ENCODE measurements at regions not wholly inside any gene's neighbourhood (a gene's known extent, or its start where the extent isn't known, plus 50 kb on each side); places are given as distances from the start of the nearest gene placed in this dataset.

DNA sequence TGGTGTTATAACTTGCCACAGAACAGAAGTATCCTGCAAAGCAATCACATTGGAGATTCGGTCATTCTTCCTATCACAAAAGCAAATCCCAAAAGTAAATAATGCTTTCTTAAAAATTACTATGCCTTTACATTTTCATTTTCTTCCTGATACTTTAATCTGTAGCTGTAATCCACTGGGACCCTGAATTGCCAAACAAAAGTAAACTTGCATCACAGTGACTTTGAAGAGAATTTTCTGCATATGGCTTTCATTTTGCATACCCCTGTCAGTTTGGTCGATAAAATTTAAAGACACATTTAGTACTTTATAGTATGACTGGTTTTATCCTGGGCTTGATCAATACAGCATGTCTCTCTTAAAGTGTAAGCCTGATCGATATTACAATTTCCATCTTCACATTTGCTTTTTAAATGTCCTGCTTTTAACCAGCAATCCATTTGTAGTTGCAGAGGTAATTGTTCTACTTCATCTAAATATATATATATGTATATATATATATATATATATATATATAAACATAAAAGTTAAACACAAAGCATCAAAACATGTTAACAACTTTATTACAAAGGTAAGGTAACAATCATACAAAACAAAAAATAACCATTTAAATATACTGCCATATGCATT is 53.7 kb upstream of the PLEKHA5 start:
- Histone ChIP-seq H3K79me1 (ENCODE audit: low read depth in 1 of 2, low read length in 2 of 2) (no peaks in the 10 kb centered on the region), H4K5ac (ENCODE audit: low read depth, low read length) (no peak overlapping the region), H2AK9ac (replicated peaks; ENCODE audit: low read depth, low read length, poor library complexity) (no peak overlapping the region), H3K23ac (ENCODE audit: low read depth, low read length) (no peak overlapping the region), H4K20me1 (ENCODE audit: insufficient read depth, low read length) (no peaks in the 10 kb centered on the region), H4K91ac (ENCODE audit: insufficient read depth, low read depth, low read length) (no peak overlapping the region), H3K4me1 (ENCODE audit: control insufficient read depth, insufficient read depth, low read length) (no peaks in the 10 kb centered on the region), H3K4me2 (ENCODE audit: low read depth, low read length) (no peak overlapping the region), H3K56ac (ENCODE audit: extremely low read depth, insufficient read depth, low read length) (no peak overlapping the region), H2BK5ac (ENCODE audit: low read depth, low read length, poor library complexity, severe bottlenecking) (no peak overlapping the region), H2BK120ac (ENCODE audit: low read depth, low read length) (no peak overlapping the region), H3K36me3 (ENCODE audit: control insufficient read depth, insufficient read depth, low read length) (no peaks in the 10 kb centered on the region), H3K14ac (replicated peaks; ENCODE audit: low read depth, low read length) (no peak overlapping the region), H3K4me3 (ENCODE audit: insufficient read depth, low read depth, low read length) (no peak overlapping the region), H2BK20ac (ENCODE audit: low read depth, low read length) (no peak overlapping the region), H2BK15ac (ENCODE audit: low read depth, low read length) (no peak overlapping the region), H3K27me3 (ENCODE audit: control insufficient read depth, insufficient read depth, low read length) (no peaks in the 10 kb centered on the region), H3K9me1 (ENCODE audit: insufficient read depth, low read length) (no peaks in the 10 kb centered on the region), H3K27ac (ENCODE audit: insufficient read depth, low read length) (no peak overlapping the region), H4K8ac (ENCODE audit: low read depth in 2 of 2, low read length in 2 of 2) (no peak overlapping the region), H2AFZ (replicated peaks; ENCODE audit: low read length, poor library complexity) (no peak overlapping the region), H3K4ac (ENCODE audit: low read depth, low read length) (no peak overlapping the region), H3K9ac (ENCODE audit: low read depth, low read length) (no peak overlapping the region), H2AK5ac (ENCODE audit: low read depth, low read length) (no peak overlapping the region), H3K9me3 (ENCODE audit: control insufficient read depth, insufficient read depth, low read length) (peaks cover 2% of the 10 kb centered on the region; the same call in 1 of the 2 replicates), H3K18ac (ENCODE audit: low read depth, low read length) (no peak overlapping the region)
- ATAC-seq (ENCODE audit: low read depth), result no peak
- ChIA-PET POLR2A (ENCODE audit: unreplicated experiment) (no interaction called here), CTCF (no interaction called here)
- intact Hi-C loops (cut with micrococcal nuclease) (no loop called here), in situ Hi-C loops (cut with MboI; ENCODE audit: low sequenced_read_pairs) (no loop called here), dilution Hi-C loops (cut with HindIII; ENCODE audit: low sequenced_read_pairs, unreplicated experiment) (no loop called here)
- WGBS, 2 experiments (ENCODE audit: extremely low coverage in 2 of 2, insufficient read length in 1 of 2), result no CpG with 5 or more reads among the region's 3 CpGs
- BruUV-seq (replicated peaks), result no TSS peak
- no peak for TF ChIP-seq CEBPB (IDR thresholded peaks at IDR 0.05; ENCODE audit: low read depth, low read length)
- no peak for TF ChIP-seq MXI1 (IDR thresholded peaks at IDR 0.05; ENCODE audit: borderline replicate concordance, low read depth, low read length)
- no peak for TF ChIP-seq FOS (IDR thresholded peaks at IDR 0.05; ENCODE audit: low read depth, low read length)
- no peak for TF ChIP-seq BHLHE40 (IDR thresholded peaks at IDR 0.05; ENCODE audit: low read depth, low read length)
- no peak for TF ChIP-seq RFX5 (IDR thresholded peaks at IDR 0.05; ENCODE audit: low read depth, low read length)
- no peak for TF ChIP-seq RCOR1 (IDR thresholded peaks at IDR 0.05; ENCODE audit: insufficient replicate concordance, low read length)
- TF ChIP-seq RAD21 (IDR thresholded peaks at IDR 0.05; ENCODE audit: low read length), result no peak
- TF ChIP-seq, protein P1, sequence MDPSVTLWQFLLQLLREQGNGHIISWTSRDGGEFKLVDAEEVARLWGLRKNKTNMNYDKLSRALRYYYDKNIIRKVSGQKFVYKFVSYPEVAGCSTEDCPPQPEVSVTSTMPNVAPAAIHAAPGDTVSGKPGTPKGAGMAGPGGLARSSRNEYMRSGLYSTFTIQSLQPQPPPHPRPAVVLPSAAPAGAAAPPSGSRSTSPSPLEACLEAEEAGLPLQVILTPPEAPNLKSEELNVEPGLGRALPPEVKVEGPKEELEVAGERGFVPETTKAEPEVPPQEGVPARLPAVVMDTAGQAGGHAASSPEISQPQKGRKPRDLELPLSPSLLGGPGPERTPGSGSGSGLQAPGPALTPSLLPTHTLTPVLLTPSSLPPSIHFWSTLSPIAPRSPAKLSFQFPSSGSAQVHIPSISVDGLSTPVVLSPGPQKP (IDR thresholded peaks at IDR 0.05; ENCODE audit: borderline replicate concordance, low read depth, low read length), result no peak
- no peak for TF ChIP-seq POLR2A (IDR thresholded peaks at IDR 0.05; ENCODE audit: low read depth, low read length)
- TF ChIP-seq, protein P2, sequence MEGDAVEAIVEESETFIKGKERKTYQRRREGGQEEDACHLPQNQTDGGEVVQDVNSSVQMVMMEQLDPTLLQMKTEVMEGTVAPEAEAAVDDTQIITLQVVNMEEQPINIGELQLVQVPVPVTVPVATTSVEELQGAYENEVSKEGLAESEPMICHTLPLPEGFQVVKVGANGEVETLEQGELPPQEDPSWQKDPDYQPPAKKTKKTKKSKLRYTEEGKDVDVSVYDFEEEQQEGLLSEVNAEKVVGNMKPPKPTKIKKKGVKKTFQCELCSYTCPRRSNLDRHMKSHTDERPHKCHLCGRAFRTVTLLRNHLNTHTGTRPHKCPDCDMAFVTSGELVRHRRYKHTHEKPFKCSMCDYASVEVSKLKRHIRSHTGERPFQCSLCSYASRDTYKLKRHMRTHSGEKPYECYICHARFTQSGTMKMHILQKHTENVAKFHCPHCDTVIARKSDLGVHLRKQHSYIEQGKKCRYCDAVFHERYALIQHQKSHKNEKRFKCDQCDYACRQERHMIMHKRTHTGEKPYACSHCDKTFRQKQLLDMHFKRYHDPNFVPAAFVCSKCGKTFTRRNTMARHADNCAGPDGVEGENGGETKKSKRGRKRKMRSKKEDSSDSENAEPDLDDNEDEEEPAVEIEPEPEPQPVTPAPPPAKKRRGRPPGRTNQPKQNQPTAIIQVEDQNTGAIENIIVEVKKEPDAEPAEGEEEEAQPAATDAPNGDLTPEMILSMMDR (conservative IDR thresholded peaks at IDR 0.05; ENCODE audit: low read depth, low read length), result no peak
- no peak for TF ChIP-seq NFE2L2 (IDR thresholded peaks at IDR 0.05; ENCODE audit: low read depth, low read length)
- no peak for TF ChIP-seq MAFK (IDR thresholded peaks at IDR 0.05; ENCODE audit: low read depth, low read length)
- TF ChIP-seq SMC3 (IDR thresholded peaks at IDR 0.05; ENCODE audit: low read depth, low read length), result no peak
- TF ChIP-seq MAZ (IDR thresholded peaks at IDR 0.05; ENCODE audit: borderline replicate concordance, low read depth, low read length), result no peak
- TF ChIP-seq, protein P3, sequence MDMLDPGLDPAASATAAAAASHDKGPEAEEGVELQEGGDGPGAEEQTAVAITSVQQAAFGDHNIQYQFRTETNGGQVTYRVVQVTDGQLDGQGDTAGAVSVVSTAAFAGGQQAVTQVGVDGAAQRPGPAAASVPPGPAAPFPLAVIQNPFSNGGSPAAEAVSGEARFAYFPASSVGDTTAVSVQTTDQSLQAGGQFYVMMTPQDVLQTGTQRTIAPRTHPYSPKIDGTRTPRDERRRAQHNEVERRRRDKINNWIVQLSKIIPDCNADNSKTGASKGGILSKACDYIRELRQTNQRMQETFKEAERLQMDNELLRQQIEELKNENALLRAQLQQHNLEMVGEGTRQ (IDR thresholded peaks at IDR 0.05; ENCODE audit: low read depth, low read length), result no peak
- TF ChIP-seq CHD1 (IDR thresholded peaks at IDR 0.05; ENCODE audit: low read depth, low read length), result no peak
- no peak for DNase-seq

Measured in IMR-90 (cell line).